Stromal cell of bone marrow (primary cell): ENCODE measurements at regions not wholly inside any gene's neighbourhood (a gene's known extent, or its start where the extent isn't known, plus 50 kb on each side); places are given as distances from the start of the nearest gene placed in this dataset.

Experiments
- DNase-seq: peaks from one replicate; pipeline ENCODE4 v3.0.0-alpha.2; 2012; ENCODE audit warnings: low read depth

DNA sequence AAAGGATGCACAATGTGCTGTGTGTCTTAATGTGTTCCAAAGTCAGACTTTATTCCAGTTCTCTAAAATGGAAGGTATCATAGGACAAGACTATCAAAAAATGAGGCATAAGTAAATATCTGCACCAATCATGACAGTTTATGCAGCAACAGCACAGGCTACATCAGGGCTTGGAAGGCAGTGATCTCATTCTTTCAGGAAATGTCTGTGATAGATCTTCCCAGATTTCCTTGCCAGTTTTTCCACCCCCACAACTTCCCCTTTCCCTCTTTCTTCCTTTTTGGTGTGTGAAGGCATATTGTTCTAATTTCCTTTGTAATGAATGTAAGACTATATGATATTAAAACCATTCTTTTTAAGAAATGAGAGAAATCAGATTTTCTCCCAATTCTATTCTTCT, 326.7 kb downstream of the ATP23 start:
- DNase-seq: no peak

GRCh38 chr12:58269476-58269875, 328.1 kb downstream of the ATP23 start:
- no peak for DNase-seq

DNA sequence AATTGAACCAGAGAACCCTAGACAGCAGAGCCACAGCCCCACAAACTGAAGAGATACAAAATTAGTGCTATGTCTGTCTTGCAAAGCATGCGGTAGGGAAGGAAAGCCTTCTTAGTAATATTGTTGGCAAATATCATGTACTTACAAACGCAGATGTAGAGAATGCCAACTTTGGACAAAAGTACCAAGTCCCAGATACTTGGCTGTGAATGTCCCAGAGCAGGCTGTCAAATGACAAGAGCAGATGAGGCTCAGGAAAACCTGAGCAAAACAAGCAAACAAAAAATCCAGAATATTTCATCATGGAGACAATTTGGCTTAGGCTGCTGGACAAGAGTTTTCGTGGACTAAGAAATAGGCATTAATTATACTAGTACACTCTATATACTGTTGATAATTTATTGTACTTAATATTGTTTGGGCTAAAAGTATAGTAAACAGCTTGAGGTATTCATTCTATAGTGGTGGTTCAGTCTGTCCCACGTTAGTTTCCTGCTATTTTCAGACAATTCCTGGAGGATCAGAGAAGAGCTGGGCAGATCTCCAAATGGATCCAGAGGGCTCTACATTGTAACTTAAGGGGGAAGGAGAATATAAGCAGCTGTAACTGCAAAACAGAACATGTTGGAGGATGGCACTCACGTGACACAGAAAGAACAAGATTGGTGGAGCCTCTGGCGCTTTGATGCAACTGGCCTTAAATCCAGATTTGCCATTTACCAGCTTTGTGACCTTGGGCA, 329.8 kb downstream of the ATP23 start:
- no peak for DNase-seq

- no peak for DNase-seq
Measured at GRCh38 chr12:58272461-58272860, 331.1 kb downstream of the ATP23 start.

DNA sequence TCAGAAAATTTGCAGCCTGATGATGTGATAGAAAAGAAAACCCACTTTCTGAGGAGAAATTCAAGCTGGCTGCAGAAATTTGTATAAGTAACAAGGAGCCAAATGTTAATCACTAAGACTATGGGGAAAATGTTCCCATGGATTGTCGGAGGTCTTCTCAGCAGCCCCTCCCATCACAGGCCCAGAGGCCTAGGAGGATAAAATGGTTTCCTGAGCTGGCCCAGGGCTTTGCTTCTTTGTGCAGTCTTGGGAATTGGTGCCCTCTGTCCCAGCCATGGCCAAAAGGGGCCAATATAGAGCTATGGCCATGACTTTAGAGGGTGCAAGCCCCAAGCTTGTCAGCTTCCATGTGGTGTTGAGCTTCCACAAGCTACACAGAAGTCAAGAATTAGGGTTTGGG, 335.9 kb downstream of the ATP23 start:
- DNase-seq: no peak

GRCh38 chr12:58283553-58283952, 342.2 kb downstream of the ATP23 start:
- no peak for DNase-seq

GRCh38 chr12:58285551-58285950, 344.2 kb downstream of the ATP23 start:
- DNase-seq: no peak

DNA sequence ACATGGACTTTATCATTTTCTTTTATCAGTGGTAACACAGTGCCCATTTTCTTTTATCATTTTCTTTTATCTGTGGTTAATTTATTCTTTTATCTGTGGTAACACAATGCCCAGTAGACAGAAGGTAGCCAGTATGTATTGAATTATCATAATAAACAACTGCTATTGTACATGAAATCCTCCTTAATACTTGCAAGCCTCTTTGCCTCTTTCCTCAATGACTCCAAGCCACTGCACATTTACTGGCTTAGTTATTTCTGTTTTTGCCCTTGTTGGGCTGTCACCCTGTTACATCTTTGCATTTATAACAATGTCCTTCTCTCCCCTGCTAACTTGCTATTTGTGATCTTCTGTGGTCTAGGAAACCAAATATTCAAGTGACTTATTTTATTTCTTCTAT, 345.0 kb downstream of the ATP23 start:
- DNase-seq: no peak

- DNase-seq: no peak
Measured at GRCh38 chr12:58288190-58288589, 346.8 kb downstream of the ATP23 start.

- DNase-seq: no peak
Measured at GRCh38 chr12:58291106-58291505, 349.7 kb downstream of the ATP23 start.

- no peak for DNase-seq
Measured at GRCh38 chr12:58293308-58293982, 352.1 kb downstream of the ATP23 start.

DNA sequence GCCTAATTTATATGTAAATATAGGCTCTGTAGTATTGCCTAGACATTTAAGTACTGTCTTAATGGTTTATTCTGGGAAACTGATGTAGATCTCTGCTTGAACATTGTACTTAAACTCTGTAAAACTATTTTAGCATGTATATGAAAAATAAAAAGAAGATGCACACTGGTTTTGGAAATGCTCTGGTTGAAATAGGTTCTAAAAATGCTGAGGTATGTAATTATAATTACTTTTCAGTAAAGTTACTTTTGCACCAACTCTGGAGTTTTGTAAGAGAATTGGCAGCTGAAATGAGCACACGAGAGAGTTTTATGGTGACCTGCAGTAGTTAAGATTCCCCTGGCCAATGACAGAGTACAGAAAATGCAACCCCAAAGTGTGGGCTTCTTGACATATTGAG, 353.9 kb downstream of the ATP23 start:
- no peak for DNase-seq

DNA sequence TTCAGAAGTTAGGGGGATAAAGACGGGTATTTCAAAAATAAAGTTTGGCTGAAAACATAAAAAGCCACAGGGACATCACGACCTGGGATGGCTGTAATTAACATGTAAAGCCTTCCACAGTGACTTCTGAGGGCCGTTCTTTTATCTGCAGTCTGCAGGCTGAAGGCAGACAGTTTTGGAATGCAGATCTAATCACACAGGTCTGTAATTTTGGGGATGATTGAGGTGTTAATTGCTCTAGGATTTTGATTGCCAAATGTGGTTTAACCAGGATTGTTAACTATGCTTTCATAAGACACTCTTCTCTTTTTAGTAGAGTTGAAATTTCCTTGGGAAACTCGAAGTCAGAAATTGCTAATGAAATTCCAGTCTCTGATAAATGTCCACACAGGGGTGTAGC, 355.5 kb downstream of the ATP23 start:
- no peak for DNase-seq

DNA sequence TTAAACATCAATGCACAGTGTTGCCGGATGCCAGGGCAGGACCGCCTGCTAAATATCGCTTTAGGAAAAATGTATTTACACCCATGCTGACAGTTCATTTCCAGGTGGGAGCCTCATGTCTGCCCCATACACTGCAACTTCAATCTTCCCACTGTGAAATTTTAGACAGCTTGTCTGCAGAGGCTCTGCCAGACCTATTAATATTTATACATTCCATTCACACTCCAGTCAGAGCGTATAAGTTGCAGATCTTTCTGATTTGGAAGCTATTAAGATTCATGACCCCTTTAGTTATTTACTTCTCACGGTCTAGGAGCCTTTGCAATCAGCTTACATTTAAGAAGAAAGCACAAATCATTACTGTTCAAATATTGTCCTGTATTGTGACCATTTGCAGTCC, 357.4 kb downstream of the ATP23 start:
- no peak for DNase-seq

DNA sequence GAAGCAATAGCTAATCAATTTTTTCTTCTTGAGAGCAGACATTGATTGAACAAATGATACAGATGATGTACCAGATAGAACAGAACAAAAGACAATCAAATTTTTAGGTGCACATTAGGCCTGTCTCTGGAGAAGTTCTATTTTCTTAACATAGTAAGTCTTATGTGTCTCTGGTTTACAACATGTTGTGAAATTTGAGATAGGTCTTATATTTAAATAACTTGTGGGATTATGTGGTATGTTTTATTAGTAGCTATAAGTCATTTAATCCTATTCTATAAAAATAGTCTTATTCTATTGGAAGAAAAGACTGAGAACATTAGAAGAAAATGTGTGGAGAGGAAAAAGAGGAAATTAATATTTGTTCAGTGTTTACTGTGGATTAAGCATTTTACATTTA, 358.0 kb downstream of the ATP23 start:
- DNase-seq: no peak

- DNase-seq: no peak
Measured at GRCh38 chr12:58301038-58301729, 359.8 kb downstream of the ATP23 start.

GRCh38 chr12:58301730-58302122, 360.4 kb downstream of the ATP23 start:
- no peak for DNase-seq

GRCh38 chr12:58302487-58303011, 361.2 kb downstream of the ATP23 start:
- no peak for DNase-seq

- DNase-seq: peak; percentile 15
Measured at GRCh38 chr12:58306266-58307000, 365.1 kb downstream of the ATP23 start.

DNA sequence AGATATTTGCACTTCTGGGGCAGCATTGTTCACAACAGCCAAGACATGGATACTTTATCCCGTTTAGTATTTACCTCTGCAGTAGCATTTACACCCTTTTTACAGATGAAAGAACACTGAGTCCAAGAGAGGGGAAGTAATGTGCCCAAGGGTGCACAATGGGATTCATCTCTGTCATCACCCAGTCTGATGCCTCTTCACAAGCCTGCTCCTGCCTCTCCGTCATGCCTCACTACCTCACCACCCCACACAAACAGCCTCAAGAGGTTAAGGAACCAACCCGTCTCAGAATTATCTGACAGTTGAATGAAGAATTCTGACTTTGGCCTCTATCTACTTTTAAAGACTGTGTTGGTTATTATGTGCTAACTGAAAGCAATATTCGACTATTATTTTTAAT, 368.4 kb downstream of the ATP23 start:
- no peak for DNase-seq

DNA sequence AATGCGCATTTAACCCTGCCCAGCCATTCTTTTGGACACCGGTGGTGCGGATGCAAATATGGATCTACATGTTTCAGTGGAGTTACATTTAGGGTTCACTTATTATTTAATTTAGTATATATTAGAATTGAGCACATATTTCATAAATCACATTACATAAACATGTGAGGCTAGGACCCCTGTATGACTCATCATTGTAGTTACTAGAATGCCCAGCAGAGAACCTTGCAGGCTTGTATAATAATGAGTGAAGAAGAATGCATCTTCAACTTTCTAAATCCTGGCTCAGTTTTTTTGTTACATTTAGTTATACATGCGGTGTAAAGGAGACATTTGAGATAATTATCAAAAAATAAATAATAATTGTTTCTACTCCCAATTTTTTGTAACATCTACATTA, 369.0 kb downstream of the ATP23 start:
- no peak for DNase-seq
